ENCODE measurements at regions not wholly inside any gene's neighbourhood (a gene's known extent, or its start where the extent isn't known, plus 50 kb on each side); places are given as distances from the start of the nearest gene placed in this dataset.
"Not testable (repeated sequence)": the region's sequence is repeated elsewhere in the genome, so short reads cannot be mapped to it uniquely, and the experiment has no call there.

DNA sequence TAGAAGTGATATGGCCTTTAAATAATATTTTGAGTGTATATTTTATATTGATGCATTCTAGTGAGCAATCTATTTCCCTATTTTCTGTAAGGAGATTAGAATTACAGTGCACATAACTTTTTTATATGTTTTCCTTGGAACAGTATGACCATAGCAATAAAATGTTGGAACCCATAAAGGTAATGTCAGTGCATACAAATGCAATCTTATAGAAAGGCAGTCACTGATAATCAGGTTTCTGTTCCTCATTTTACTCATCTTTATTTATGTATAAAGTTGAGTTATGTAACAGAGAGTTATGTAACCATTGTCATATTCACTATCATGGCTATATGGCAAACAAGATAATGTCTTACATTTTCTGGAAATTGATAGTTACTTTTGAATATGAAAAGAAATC is 179.9 kb upstream of the NETO1 start:
- no peak for DNase-seq

DNA sequence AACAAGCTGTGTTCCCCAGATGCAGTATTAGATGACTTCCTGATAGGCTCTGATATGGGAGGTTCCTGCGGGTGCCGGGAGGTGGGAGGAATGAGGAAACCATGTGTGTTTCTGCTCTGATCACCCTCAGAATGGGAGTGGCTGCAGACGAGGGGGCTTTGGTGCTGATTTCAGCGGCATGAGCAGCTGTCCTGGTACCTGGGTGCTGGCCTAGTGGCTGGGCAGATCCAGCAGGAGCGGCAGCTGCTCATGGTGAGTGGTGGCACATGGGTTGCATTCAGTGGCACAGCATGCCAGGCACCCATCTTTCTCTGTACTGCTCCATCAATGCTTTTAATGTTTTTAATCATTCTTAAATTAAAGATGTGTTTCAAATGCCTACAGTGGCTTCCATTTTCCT is 177.2 kb upstream of the NETO1 start:
- no peak for DNase-seq

DNA sequence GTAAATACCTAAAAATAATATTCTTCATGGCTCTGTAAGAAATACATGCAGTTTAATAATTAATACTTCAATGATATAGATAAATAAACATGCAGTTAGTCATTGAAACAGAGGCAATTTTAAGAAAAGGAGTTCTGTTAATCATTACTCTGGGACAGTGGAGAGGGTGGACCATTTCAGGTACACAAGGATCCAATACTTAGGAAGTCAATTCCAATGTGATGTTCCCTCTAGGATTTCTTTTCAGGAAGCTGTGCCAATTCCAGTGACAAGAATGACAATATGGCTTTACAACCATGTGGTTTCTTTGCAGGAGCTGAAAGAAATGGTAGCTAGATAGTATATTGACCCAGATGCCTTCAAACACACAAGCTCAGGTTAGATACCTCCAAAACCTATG is 175.8 kb upstream of the NETO1 start:
- DNase-seq = no peak

DNA sequence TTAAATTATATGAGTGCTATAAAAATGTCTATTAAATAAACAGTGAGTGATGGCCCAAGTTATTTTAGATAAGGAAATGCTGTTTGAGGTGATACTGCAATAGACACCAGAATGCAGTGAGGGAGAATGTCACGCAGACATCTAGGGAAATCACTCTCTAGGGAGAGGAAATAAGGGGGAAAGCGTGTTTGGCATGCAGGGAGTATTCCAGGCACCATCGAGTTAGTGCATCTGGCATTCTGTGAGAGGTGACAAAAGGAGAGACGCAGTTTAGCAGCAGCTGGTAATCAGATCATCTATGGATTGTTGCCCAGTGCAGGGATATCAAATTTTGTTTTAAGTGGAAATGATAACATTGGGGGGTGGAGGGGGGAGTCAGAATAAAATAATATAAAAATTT is 175.4 kb upstream of the NETO1 start:
- DNase-seq = no peak

DNA sequence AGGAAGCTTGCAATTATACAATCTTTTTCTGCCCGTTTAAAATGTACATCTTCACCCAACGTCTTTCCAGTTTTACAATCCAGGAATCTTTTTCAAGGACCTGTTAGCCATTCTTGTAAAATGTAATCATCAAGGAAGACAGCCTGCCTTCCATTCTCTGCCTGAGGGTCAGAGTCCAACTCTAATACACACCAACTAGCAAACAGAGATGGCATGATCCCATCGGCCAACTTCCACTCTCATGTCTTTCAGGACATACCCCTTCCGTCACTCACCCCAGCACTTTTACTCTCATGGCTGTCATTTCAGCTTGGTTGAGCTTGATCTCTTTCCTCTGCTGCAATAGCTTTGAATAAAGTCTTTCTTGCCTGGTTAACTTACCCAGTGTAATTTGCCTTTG is 172.5 kb upstream of the NETO1 start:
- no peak for DNase-seq

DNA sequence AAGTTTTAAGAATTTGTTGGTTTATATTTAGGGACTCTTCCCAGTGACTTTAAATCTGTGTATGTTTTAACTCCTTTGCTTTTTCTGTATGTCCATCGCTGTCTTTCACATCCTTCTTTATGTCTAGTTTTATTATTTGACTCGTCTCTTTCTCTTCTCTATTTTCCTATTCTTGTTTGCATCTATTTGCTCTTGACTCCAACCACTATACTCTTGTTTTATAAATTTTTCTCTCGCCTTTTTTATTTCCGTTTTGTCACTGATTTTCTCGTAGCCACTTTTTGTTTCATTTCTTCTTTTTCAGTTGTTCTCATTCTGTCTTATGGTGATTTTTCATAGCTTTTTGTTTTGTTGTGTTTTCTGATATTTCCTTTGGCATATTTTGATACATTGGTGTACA is 170.5 kb upstream of the NETO1 start:
- DNase-seq = no peak

DNA sequence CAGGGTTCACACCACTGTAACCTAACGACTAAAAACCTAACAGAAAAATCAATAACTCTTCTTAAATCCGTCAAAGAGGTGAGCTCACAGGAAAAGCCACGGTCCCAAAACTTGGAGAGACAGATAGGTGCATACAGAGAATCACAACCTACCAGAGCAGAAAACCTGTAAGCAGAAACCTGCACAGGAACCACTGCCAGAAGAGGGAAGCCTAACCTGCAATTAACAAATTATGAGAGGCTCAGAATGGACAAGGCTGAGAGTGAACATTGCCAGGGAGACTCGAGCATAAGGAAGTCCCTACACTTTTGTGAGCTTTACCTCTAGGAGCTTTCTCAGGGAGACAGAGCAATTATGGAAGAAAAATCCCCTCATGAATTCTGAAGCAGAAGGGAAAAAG is 156.2 kb upstream of the NETO1 start:
- no peak for DNase-seq

DNA sequence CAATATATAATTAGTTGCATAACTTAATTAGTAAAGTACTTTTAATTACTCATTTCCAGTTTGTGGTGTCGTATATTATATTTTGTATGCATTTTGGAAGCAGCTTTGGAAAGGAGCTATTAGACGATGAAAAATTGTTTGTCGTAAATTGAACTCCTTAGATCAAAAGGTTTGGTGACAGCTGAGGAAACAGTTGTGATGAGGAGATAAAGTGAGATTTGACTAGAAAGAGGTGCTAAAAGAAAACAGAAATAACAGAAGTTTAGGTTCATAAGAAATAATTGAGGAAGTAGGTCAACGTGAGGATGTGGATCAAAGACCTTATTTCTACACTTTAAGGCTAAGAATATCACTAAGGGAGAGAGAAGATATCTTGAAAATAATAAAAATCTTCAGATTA is 141.9 kb upstream of the NETO1 start:
- DNase-seq = no peak

DNA sequence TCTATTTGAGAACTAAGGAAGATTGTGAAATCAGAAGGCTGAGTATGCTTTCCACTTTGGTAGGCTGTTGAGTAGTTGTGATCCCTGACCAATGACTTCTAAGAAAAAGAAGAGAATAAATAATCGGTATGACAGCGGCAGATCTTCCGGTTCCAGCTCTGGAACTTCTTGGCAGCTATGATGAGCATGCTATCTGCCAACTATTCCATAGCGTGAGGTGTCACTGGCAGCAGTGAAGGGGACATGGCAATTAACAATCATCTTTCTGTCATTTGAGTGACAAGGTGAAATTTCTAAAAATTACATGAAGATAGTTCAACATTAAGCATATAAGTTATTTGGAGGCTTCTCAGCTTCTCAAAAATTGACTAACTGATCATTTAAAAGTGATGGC is 140.1 kb upstream of the NETO1 start:
- no peak for DNase-seq

DNA sequence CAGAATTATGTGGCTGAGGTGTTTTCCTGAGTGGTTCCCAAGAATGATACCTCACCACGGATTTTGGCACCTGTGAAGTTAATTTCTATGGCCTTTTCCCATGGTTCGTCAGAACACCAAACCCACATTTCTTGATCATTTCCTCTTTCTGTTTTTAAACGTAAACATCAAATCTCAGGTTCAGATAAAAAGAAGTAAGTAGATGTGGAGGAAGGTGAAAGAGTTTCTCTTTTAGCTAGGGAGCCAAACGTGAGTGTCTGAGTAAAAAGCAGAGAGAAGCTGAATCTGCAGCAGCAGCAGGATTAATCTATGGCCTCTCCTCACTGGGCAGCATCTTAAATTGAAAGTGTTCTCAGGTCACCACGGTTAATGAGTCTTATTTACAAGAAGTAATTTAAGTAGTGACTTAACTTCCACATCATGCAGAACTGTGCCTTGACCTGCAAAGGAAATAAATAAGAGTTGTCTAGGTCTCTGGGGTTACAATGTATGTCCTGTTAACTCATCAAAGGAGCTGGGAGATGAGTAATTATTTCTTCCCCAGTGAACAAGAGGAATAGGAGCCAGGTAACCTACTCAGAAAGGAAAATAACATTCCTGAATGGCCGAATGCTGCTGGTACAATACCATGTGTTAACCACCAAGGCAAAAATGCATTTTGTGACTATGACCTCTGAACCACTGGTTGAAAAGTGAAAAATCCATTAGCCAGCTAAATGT is 139.6 kb upstream of the NETO1 start:
- no peak for DNase-seq

DNA sequence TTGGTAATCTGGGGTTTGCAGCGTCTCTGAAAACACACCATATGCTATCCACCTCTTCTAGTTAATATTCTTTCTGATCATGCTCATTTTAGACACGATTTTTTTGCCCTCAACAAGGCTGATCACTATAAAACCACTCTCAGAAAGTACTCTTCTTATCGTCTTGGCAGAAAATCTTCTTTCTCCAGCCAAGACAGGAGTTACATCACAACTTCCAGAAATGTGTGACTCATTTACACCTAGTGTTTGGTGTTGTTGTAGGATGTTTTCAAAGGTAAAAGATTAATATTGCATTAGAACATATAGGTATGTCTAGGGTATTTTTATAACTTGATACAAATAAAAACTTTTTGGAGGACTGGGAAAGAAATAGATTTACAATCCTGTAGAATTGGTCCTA is 138.5 kb upstream of the NETO1 start:
- DNase-seq = no peak

DNA sequence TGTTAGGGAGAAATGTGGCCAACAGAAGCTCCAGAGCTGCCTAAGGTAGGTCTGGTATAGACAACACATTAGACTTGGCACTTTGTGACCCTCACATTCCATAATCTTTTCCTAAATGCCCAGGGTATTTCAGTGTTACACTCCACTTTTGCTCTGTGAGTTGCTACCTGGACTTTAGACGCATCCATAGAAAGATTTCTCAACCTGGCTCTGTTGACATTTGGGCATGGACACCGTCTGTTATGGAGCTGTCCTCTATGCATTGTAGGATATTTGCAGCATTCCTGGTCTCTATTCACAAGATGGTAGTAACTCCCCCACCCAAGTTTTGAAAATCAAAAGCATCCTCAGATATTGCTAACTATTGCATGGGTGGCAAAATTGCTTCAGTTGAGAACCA is 136.5 kb upstream of the NETO1 start:
- no peak for DNase-seq

DNA sequence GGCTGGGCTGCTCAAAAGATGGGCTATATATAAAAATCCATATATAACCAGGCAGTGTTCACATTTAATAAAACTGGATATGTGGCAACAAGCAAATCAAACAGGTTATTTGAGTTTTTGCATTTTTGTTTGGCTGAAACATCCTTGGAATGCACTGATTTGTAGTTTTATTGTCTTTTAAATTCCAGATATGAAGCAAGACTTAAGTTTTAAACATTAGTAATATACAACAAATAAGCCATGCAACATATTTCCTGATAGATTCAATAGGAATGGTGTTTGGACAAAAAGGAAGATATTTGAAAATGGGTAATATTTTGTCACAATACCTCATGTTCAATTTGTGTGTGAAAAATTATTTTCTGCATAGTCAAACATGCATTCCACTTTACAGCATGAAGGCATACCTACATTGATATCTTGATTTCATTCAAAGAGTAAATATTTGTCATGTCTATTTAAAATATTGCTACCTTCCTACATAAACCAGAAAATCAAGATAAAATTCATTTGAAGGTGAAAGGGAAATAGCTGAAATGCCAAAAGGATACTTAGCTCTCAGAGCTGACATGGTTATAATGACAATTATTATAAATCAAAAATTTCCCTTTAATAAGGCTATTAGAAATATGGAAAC is 132.3 kb upstream of the NETO1 start:
- no peak for DNase-seq

DNA sequence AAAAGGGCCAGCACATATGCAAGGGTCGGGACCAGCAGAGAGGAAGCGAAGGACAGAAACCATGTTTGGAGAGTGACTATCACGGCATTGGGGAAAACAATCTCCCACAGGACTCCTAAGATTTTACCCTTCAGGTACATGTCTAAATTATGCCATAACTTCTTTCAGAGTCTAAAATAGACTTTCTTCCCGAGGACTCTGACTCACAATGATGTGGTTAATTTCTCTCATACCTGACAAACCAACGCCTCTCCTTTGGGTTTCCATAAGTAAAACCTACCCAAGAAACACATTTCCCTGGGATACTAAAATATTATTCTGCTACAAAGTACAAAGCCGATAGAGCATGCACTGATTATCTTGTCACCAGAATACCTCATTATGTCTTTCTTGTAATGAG is 127.8 kb upstream of the NETO1 start:
- no peak for DNase-seq

DNA sequence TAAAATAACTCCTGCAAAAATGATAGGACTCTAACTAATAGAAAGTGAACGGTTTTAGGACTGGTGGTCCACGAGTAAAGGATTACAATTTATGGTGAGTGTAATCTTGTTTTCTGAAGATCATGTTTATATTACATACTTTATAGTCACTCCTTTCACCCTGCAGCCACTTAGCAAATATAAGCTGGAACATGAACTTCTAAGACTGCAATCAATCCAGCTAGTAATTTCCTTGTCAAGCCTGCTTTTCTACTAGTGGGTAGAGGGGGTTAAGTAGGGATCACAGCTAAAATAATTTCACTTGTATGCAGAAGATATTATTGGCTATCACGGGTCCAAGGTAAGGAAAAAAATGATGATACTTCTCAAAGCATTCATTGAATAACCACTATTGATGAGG is 125.5 kb upstream of the NETO1 start:
- DNase-seq = no peak

DNA sequence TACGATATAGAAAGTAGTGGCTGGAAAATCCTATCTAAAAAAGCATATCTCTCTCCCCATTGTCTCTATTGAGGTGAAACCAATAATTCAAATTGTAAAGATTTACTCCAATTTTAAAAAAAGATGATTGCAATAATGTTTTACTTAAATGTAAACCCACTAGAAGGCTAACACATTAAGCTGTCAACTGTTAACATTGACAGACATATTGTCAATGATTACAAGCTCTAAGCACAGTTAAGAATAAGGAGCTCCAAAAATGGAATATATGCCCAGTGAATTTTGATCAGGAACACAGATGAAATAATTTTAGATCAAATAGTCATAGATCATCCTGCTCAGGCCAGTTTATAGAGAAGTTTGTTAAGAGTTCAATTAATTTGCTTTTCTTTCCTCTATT is 123.6 kb upstream of the NETO1 start:
- no peak for DNase-seq

DNA sequence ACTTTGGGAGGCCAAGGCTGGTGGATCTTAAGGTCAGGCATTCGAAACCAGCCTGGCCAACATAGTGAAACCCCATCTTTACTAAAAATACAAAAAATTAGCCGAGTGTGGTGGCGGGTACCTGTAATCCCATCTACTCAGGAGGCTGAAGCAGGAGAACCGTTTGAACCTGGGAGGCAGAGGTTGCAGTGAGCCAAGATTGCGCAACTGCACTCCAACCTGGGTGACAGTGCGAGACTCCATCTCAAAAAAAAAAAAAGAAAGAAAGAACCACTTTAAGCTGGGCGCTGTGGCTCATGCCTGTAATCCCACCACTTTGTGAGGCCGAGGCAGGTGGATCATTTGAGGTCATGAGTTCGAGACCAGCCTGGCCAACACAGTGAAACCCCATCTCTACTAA is 119.8 kb upstream of the NETO1 start:
- not testable (repeated sequence) for DNase-seq

DNA sequence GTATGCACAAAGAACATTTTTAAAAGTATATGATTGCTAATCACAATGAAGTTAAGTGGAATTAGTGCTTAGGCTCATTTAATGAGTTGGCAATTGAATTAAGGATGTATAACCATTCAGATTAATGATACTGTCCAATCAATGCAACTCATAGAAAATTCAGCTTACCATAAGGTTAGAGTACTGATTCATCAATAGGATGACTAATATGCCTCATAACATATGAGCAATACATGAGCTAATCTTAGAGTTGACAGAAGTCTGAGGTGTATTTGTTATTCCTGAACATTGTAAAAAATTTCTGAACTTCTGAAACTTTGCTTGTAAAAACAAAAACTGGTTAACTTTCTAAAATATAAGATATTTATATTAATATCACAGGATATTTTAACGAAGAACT is 118.3 kb upstream of the NETO1 start:
- no peak for DNase-seq

DNA sequence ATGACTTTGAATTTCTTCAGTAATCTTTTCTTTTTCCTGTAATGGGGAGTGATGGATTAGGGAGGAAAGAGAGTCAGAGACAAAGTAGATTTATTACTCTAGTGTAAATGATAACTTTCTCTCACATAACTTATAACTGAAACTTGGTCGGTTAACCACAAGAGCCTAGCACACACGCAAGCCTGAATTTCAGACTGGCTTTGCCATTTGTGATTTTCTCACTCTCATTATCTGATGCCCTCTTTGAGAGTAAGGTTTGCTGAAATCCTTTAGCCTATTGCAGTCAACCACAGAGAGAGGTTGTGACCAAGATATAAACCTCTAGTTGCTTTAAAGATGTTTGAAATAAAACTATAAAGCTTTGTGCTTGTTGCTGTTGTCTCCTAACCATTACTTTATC is 117.9 kb upstream of the NETO1 start:
- DNase-seq = no peak

DNA sequence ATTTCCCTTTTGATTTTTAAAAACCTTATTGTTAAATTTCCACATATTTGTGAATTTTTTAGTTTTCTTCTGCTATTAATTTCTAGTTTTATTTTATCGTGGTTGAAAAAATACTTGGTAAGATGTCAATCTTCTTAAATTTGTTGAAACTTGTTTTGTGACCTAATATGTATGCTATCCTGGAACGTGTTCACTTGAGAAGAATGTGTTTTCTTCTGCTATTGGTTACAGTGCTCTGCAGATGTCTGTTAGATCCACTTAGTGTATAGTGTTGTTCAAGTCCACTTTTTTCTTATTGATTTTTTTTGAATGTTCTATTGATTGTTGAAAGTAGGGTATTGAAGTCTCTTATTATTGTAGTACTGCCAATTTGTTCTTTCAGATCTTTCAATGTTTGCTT is 116.5 kb upstream of the NETO1 start:
- DNase-seq = no peak

DNA sequence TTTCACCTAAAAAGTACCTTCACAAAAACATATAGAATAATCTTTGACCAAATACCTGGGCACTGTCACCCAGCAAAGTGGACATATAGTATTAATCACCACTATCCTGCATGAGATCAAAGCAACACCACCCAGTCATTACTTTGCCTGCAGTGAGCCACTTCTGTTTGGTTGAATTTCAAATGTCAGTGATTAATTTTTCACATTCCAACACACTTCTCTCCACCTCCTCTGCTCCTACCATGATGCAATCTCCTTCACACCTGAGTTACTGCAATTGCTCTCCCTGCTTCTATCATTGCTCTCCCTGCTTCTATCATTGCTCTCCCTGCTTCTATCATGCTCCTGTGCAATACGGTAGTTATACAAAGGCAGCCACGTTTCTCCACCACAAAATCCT is 106.1 kb upstream of the NETO1 start:
- DNase-seq = no peak

DNA sequence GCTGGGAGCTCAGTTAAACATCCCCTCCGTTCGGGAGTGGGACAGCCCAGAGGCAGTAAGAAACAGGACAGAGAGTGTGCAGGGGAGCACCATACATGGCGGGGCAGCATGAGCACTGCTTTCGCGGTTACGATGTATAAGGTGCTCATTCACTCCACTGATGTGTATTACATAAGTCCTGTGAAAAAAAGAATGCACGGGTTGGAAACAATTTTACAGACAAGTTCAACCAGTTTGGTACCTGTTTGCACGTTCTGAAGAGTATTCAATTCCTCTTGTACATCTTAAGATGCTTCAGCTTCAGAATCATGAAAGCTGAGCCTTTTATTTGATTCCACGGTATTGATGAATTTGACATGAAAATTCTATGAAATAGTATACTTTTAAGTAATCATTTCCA is 97.8 kb upstream of the NETO1 start:
- no peak for DNase-seq

DNA sequence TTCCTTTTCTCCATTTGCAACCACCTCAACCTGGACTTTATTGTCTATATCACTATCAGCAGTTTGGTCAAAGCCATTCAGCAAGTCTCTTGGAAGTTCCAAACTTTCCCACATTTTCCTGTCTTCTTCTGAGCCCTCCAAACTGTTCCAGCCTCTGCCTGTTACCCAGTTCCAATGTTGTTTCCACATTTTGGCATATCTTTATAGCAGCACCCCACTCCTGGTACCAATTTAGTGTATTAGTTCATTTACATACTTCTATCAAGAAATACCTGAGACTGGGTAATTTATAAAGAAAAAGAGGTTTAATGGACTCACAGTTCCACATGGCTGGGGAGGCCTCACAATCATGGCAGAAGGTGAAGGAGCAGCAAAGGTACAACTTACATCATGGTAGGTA is 90.4 kb upstream of the NETO1 start:
- not testable (repeated sequence) for DNase-seq

DNA sequence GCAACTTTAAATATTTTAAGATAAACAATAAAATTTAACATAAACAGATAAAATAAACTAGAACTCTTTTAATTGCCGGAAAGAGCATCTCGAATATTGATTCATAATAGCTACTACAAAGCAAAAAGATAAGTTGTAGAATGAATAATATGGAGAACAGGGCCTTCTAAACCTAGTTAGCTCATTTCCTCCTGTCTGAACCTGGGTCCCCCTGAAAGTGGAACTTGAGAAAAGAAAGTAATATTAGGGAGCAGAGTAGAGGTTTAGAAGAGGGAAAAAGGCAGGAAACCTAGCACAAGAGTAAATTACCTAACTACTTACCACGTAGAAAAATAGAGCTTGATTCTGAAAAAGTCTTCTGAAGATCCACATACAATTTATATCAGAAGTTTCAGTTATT is 80.7 kb upstream of the NETO1 start:
- DNase-seq = no peak

DNA sequence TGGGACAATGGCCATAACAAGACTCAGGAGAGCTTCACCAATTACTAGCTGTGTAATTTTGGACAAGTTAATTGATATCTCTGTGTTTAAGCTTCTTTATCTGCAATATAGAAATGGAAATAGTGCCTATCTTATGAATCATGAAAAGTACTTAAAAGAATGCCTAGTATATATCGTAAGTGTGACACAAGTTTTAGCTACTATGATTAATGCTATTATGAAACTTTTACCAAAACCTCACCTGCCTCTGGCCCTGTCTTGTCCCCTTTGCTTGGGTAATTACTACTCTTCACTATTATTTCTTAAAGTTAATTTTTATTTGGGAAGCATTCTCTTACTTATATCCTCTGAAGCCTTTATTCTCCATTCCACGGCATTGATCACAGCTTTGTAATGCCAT is 75.0 kb upstream of the NETO1 start:
- DNase-seq = no peak
